A549 (cell line): ENCODE measurements at regions not wholly inside any gene's neighbourhood (a gene's known extent, or its start where the extent isn't known, plus 50 kb on each side); places are given as distances from the start of the nearest gene placed in this dataset.

Experiments used
- POLR2A ChIP-seq: IDR thresholded peaks from 2 replicates; pipeline ENCODE4 v1.6.1; 2012; ENCODE audit warnings: mild to moderate bottlenecking, low read length
- RAD21 ChIP-seq, 2 experiments: fragments of >200 bp in 1 of 2; sonication (Bioruptor Twin) in 1 of 2; formaldehyde crosslinking in 1 of 2; IDR thresholded peaks in 1 of 2; conservative IDR thresholded peaks in 1 of 2; 2 replicates in 1 of 2; 3 replicates in 1 of 2; pipeline ENCODE4 v1.6.1; 2012 to 2018; ENCODE audit warnings: inconsistent platforms in 1 of 2
- TF ChIP-seq, protein P1 (sequence below): fragments of >200 bp; sonication (Bioruptor Twin); formaldehyde crosslinking; IDR thresholded peaks from 3 replicates; pipeline ENCODE4 v1.5.1; 2016

DNA sequence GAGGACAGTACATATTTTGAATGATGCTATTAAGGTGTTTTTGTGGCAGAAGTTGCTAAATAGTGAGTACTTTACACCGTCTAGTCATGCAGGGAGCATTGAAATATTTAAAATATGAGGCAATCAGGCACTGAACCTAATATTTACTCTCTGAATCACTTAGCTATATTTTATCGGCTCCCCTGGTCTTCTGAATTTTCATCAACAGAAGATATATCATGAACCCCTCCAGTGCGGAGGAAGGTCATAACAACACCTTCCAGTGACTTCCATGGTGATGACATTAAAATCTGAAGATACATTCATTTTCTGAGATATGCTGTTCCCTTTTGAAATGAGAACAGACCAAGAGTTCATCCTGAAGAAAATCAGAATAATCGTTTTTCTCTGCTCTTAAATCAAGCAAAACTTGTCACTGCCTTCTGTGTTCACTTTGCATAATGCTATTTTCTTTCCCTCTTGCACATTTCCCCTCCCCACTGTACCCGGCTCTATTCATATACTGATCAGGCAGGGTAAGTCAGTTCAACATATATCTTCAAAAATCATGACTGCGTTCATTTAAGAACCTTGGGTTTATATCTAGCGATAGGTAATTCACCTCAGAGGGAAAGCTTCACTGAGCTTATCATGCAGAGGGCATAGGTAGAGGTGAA, 729.9 kb upstream of the GYPC start:
- TF ChIP-seq, protein P1, sequence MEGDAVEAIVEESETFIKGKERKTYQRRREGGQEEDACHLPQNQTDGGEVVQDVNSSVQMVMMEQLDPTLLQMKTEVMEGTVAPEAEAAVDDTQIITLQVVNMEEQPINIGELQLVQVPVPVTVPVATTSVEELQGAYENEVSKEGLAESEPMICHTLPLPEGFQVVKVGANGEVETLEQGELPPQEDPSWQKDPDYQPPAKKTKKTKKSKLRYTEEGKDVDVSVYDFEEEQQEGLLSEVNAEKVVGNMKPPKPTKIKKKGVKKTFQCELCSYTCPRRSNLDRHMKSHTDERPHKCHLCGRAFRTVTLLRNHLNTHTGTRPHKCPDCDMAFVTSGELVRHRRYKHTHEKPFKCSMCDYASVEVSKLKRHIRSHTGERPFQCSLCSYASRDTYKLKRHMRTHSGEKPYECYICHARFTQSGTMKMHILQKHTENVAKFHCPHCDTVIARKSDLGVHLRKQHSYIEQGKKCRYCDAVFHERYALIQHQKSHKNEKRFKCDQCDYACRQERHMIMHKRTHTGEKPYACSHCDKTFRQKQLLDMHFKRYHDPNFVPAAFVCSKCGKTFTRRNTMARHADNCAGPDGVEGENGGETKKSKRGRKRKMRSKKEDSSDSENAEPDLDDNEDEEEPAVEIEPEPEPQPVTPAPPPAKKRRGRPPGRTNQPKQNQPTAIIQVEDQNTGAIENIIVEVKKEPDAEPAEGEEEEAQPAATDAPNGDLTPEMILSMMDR, result no peak
- TF ChIP-seq RAD21 (conservative IDR thresholded peaks at IDR 0.05 in 1 of 2, IDR thresholded peaks at IDR 0.05 in 1 of 2), result no peak
- no peak for TF ChIP-seq POLR2A
